KBM-7 (cell line): ENCODE measurements at regions not wholly inside any gene's neighbourhood (a gene's known extent, or its start where the extent isn't known, plus 50 kb on each side); places are given as distances from the start of the nearest gene placed in this dataset.

Source experiments
- DNase-seq: peaks from one replicate; pipeline ENCODE4 v3.0.0-alpha.2; 2015
- in situ Hi-C: fragments of 300-500 bp; cut with MboI; formaldehyde crosslinking; loops from 2 replicates; pipeline ENCODE4 v1.14.3; 2020; ENCODE audit warnings: low sequenced_read_pairs, low pct_unique_long_range_greater_than_20kb, mixed read lengths

DNA sequence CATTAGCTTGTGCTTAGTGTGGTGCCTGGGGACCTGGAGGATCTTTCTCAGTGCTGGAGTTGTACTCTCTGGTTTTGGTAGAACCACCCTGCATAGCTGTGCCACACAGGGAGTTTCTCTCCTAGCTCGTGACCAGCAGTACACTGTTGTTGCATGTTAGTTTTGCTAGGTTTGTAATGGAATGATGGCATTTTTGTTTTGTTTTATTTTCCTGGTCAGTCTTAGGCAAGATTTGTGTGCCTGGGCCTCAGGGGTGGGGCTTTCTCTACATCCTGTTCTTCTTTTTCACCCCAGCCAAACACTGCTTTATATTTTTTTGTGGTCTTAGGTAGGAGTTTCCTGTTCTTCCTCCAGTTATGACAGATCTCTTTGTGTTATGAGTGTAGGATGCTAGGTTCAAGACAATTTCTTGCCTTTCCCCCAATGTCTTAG lies 534.5 kb upstream of the KCNMB2 start:
- DNase-seq, result peak; percentile 87
- in situ Hi-C loops, result no loop called here

DNA sequence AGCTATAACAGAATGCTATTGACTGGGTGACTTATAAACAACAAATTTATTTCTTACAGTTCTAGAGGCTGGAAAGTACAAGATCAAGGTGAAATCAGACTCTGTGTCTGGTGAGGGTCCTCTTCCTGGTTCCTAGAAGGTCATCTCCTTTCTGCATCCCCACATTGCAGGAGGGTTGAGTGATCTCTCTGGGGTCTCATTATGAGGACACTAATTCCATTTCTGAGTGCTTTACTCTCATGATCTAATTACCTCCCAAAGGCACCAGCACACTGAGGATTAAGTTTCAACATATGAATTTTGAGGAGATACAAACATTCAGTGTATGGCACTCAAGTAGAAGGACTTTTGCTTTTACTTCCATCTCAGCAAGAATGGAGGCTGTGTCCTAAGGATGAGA lies 534.1 kb upstream of the KCNMB2 start:
- no peak for DNase-seq
- in situ Hi-C loops, result no loop called here

DNA sequence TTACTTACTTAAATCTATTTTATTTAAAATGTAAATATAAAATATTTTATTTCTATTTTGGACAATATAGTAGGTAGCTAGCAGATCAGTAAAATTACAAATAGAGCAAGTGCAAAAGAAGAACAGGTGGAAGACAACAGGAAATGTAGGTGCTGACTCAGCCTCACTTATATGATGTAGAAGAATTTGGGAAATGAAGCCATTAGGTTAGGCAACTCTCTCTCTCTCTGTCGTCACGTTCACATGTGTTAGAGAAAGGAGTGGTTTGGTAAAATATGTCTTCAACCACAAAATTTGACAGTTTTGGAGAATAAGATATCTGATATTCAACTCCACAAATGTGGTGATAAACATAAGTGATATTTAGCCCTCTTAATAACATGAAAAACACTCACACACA lies 532.5 kb upstream of the KCNMB2 start:
- in situ Hi-C loops, result no loop called here

DNA sequence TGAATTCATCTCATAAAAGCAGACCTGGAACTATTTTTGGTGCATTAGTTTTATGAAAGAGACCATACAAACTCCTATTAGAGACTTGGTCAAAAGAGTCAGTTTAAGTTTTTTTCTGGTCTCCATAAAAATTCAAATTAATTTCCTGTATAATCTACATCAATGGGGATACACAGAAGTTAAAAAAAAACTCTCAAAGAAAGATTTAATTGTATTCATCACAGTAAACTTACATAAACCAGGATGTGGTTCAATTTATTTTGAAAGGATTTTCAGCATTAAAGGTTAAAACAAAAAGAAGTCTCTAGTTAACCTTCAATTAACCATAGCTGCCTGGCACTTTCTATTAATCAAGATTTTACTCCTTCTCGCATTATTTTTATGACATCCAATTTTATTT lies 530.3 kb upstream of the KCNMB2 start:
- in situ Hi-C loops, result no loop called here
- DNase-seq, result no peak

More for the DNA sequence above, 532.5 kb upstream of the KCNMB2 start:
- DNase-seq, result peak; percentile 26

DNA sequence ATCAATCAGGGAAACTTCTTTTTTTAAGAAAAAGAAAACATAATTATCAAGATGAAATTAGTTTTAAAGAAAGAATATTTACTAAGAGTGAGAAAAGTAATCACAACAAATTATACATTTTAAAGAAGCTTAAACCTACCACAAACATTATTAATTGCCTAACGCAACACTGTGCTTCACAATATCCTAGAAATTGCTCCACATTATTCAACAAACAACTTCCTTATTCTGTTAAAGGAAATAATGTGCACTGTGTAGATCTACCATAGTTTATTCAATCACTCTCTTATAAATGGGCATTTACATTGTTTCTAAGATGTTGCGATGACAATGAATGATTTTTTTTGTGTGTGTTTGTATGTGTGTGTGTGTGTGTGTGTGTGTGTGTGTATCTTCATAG lies 525.9 kb upstream of the KCNMB2 start:
- in situ Hi-C loops, result no loop called here
- DNase-seq, result no peak

DNA sequence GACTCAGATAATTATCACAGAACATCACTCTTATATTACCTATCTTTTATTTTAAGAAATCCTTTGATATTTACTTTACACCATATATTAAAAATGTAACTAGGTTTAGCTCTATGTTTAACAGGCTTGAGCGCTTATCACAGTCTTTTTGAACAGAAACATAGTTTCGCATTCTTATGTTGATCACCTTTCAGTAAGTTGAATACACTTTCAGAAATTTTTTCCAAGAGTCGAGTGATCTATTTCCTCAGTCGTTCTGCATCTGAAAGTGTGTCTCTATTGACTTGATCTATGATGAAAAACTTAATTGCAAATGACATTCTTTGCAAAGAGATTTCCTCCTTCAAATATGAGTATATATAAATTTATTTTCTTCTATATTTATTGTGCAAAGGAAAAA lies 516.6 kb upstream of the KCNMB2 start:
- in situ Hi-C loops, result no loop called here
- DNase-seq, result no peak

DNA sequence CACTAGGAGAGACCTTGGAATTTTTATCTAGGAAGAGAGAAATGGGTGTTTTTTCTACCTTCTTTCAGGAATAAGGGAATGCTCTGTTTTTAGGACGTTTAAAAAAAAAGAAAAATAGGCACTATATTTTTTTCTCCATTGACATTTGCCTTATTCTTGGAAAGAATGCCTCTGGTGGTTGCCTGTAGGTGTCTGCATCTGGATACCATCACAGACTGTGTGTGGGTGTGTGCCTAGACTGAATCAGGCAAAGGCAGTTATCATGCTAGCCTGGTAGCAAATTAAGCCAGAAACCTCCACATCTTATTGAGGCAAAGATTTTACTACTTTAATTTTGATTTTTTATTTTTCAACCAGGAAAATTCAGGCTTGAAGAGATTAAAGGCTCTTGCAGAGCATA lies 513.6 kb upstream of the KCNMB2 start:
- in situ Hi-C loops, result no loop called here
- DNase-seq, result no peak

DNA sequence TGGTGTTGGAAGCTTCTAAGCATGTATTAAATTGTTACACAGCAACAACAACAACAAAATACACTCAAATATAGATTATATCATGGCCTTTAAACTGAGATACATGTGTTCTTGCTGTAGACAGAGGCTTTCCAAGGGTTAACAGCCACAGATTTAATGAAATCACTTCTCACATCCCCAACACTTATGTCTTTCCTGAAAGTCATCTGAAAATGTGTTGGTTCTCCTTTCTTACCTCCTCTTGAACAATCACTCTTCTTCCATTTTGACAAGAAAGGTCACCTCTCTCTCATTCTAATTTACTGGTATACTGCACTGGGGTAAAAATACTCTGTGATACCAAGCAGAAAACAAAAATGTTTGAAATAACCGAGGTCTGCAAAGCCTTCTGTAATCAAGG lies 507.3 kb upstream of the KCNMB2 start:
- in situ Hi-C loops, result no loop called here

DNA sequence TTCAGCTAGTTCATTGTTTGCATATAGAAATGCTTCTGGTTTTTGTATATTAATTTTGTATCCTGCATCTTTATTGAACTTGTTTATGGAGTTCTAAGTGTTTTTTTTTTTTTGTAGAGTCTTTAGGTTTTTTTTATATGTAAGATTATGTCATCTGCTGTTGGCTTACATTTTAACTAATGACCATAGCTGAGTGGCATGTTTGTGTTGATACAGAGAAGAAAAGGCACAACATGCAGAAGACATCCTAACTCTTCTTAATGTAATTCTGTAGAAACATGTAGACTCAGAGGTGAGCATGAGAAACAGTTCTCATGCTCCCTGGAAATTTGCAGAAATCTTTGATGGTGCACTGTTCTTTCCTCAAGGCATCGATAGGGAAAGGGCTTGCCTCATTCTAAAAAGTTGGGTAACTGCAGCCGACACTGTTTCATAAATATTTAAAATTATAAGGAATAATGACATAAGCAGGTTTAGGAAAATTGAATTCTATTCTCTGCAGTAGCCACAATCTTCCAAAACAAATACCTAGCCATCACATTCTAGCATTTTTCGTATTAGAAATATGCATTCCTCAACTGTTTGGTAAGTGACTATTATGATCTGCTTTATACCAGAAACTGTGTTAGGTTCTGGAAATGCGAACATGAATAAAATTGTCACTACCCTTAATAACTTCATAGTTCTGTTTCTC lies 499.6 kb upstream of the KCNMB2 start:
- in situ Hi-C loops, result no loop called here

More for the DNA sequence above, 507.3 kb upstream of the KCNMB2 start:
- no peak for DNase-seq

DNA sequence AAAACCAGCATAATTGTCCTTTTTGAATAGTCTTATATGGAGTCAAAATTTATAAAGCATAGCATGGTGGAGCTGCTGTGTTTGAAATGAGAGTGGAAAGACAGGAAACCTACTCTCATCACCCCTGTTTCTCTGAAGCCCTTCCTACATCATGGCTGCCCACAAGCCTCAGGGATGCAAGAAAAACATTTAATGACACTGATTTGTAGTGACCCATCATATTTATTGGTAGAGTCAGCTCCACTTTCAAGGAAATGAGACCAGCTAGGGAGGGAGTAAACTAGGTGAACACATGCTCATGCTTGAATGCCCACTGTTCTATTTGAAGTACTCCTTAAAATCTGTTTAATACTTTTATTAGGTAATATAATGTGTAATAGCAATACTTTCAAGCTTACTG lies 494.3 kb upstream of the KCNMB2 start:
- DNase-seq, result no peak
- in situ Hi-C loops, result no loop called here

More for the DNA sequence above, 499.6 kb upstream of the KCNMB2 start:
- no peak for DNase-seq

DNA sequence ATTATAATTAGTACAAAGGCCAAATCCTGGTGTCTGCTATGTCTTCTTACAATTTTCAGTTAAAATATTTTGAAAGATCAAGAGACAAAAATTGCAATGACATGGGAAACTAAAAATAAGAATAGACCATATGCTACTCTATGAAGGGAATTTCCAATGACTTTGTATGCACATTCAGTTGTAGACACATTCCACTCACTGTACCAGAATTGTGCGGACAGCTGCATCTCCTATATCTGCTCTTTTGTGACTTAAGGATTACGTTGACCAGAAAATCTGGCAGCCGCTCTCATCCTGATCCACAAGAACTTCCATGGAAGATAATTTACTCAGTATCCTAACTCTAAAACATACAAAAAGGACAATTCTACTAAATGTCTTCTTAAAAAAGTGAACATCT lies 493.9 kb upstream of the KCNMB2 start:
- in situ Hi-C loops, result no loop called here
- DNase-seq, result no peak

DNA sequence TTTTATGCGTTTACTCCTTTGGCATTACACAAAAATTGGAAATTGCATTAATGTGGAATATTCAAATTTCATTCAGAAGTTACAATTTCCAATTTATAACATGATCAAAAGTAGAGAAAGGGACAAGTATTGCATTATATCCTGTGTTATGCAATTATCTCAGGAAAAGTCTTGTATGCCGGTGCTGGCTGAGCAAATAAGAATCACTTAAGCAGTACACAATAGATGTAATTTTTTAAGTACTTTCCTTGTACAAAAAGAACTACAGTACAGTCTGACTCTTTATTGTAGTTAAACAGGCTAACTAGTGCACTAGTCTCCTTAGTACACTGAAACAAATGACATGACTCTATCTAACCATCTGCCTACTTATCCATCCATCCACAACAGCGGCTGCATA lies 493.2 kb upstream of the KCNMB2 start:
- DNase-seq, result no peak
- in situ Hi-C loops, result no loop called here

DNA sequence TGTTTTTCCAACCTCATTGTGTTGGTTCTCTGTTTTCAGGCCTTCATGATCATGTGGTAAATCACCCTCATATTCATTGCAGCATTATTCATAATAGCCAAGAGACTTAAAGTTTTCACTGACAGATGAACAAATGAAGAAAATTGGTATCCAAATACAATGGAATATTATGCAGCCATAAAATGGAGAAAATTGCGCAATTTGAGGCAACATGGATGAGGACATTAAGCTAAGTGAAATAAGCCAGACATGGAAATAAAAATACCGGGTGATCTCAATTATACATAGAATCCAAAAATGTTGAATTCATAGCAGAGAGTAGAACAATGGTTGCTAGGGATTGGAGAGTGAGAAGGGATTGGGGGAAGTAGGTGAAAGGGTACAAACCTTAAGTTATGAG lies 491.9 kb upstream of the KCNMB2 start:
- in situ Hi-C loops, result no loop called here
- DNase-seq, result no peak

DNA sequence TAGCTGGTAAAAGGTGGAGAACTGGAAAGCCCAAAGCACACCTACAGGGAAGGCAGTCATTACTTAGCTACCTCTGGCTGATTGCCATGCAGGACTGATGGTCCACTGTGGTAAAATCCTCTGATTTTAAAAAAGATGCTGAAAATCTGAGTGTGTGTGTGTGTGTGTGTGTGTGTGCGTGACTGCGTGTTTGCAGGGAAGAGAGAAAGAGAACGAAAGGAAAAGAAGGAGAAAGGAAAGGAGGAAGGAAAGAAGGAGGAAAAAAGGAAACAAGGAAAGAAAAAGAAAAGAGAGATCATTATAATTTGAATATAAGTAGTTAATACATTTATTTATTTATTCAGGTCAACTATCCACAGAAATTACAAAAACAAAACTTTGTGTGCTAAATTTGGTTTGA lies 488.7 kb upstream of the KCNMB2 start:
- in situ Hi-C loops, result no loop called here
- DNase-seq, result no peak

DNA sequence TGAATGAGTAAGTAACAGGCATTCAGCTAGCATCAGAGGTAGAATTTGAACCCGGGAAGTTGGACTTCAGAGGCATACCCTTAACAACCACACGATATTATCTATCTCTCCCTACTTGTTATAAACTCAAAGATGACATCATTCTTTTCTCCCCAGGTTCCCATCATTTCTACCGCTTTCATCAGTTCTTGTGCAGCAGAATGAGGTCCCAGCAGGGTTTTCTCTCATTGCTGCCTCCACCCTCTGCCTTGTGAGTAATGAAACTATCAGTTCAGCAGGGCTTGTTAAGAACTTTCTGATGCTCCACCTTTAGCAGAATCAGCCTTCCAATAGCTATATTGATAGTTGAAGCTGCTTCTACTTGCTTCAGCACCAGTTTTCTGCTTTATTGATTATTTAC lies 487.5 kb upstream of the KCNMB2 start:
- in situ Hi-C loops, result no loop called here

DNA sequence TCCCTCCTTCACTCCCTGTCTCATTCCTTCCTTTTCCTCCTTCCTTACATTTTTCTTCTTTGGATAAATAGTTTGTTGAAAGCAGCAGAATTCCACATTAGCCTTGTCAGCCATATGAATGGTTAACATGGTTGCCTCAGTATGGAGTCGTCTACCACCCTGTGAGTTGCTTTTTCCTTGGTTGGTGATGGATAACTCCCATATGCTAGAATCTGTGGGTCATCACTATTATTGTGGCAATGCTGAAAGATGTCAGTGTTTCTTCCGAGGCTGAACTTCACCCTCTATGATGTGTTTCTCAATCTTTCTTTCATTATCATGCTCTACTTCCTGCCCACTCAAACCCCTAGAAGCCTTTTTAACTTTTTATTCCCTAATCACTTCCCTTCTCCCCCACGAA lies 481.8 kb upstream of the KCNMB2 start:
- in situ Hi-C loops, result no loop called here
- DNase-seq, result no peak

More for the DNA sequence above, 487.5 kb upstream of the KCNMB2 start:
- DNase-seq, result no peak

DNA sequence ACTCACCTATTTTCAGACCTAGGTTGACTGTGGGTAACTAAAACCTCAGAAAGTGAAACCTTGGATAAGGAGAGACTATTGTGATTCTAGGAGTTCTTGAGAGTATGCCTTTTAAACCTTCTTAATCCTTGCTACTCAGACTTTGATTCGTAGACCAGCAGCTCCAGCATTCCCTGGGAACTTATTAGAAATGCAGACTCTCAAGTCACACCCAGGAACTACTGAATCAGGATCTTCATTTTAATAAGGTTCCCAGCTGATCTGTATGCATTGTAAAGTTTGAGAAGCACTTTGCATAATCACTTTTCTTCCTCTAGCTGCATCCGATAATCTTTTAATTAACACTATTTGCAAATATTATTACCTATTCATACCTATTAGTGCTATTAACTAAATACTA lies 480.3 kb upstream of the KCNMB2 start:
- no peak for DNase-seq
- in situ Hi-C loops, result no loop called here

DNA sequence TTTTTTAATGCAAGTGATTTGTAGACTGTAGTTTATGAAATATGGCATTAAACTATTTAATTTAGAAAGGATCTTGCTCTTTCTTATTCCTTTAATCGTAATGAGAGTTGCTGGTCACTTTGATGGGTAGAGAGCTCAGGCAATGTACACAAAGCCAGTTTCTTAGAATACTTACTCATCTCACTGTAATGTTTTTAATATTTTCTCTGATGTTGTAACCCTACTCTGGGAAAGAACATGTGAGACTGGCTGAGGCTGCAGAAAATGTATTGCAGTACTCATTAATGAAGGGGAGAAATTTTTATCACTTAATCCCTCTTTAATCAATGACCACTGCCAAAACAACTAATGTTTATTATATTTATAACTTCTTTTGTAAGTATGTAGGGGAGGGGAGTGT lies 479.4 kb upstream of the KCNMB2 start:
- DNase-seq, result no peak

DNA sequence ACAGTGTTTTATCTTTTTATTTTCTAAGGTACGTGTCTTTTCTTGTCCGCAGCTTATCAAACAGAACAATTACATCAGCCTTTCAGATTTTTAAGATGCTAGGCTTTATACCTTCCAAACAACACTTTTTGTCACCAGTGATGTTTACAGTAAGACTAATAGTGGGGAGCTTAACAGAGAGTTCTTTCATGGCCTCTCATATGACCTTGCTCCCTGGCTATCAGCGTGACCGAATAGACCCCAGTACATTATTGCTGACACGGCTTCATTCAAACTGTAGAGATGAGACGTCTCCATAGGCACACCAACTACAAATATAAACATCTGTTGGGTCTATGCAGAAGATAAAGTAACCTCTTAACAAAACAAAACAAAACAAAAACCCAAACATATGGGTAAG lies 477.6 kb upstream of the KCNMB2 start:
- in situ Hi-C loops, result no loop called here
- DNase-seq, result no peak

More for the DNA sequence above, 479.4 kb upstream of the KCNMB2 start:
- in situ Hi-C loops, result no loop called here

DNA sequence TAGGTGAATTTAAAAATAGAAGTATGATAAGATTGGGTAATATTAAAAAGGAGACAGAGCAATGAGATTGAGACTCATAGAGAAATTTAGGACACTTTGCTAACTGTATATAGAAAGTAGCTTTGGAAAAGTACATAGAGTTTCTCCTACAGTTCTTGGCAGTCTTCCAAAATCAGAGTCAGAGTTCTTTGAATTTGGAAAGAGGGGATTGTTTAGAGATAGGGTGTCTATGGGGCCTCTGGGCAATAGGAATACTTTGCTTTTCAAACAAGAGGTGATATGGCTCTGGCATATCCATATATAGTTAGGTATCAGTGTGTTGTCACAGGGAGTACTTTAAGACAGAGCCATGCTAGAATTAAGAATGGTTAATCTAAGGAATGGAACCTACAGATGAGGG lies 477.1 kb upstream of the KCNMB2 start:
- DNase-seq, result no peak
- in situ Hi-C loops, result no loop called here

DNA sequence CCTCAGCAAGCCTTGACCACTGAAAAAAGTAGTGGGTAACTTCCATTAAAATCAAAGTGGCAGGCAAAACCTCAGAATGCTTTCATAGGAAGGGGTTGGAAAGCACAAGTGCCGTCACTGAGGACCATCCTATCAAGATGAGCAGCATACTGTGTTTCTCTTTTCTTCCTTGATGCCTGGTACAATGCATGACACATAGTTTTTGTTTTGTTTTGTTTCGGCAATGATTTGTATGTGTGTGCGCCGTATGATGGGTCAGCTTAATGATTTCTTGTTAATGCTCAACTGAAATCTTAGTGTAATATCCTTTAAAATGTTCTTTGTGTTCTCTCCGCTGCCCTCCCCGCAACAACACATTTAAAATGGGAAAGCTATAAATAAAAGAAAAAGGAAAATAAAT lies 476.4 kb upstream of the KCNMB2 start:
- no peak for DNase-seq
- in situ Hi-C loops, result no loop called here
